ENCODE measurements at regions not wholly inside any gene's neighbourhood (a gene's known extent, or its start where the extent isn't known, plus 50 kb on each side); places are given as distances from the start of the nearest gene placed in this dataset.

DNA sequence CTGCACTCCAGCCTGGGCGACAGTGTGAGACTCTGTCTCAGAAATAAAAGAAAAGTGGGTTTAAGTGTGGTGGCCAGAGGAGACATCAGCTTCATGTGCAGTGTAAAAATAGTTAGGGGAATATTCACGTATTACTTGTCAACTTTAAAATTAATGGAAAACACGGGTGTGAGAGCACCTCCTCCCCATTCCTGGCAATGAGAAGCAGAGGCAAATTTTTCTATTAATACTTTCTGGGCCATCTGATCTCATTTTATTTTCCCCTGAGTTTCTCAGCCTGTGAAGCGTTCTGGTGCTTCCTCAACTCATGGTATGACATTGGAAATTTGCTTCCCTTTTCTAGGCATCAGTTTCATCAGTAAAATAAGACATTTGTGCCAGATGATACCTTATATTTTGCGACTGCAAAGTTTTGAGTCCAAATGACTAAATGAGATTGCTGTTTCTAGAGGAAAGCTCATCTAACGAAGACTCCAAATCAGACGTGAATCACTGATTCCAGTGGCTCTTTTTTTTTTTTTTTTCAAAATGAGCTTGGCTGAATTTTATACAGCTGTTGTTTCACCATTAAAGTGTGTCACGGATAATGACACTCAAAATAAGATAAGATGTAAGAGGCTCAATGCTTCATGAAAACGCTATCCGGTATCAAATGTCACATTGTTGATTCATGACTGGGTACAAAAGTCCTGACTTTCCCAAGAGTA is 104.6 kb downstream of the MSX2 start:
- Histone ChIP-seq H3K36me3 (no peaks in the 10 kb centered on the region), H3K4me1 (ENCODE audit: control insufficient read depth in 1 of 2, low read depth in 2 of 2) (no peaks in the 10 kb centered on the region), H3K27me3 (replicated peaks; ENCODE audit: insufficient read depth) (no peaks in the 10 kb centered on the region), H3K9me3 (no peaks in the 10 kb centered on the region), H3K4me3 (no peak overlapping the region), H3K27ac (no peak overlapping the region)
- no peak for TF ChIP-seq CTCF (IDR thresholded peaks at IDR 0.05)
- DNase-seq (ENCODE audit: low spot score) = no peak
- ATAC-seq (ENCODE audit: insufficient number of reproducible peaks, low FRiP score, low read depth) = no peak

GRCh38 chr5:174827558-174827957 is 103.2 kb downstream of the MSX2 start:
- no peak for DNase-seq (ENCODE audit: low spot score)
- Histone ChIP-seq H3K4me3 (no peak overlapping the region), H3K27ac (no peak overlapping the region), H3K9me3 (no peaks in the 10 kb centered on the region), H3K27me3 (replicated peaks; ENCODE audit: insufficient read depth) (no peaks in the 10 kb centered on the region), H3K36me3 (no peaks in the 10 kb centered on the region), H3K4me1 (ENCODE audit: control insufficient read depth in 1 of 2, low read depth in 2 of 2) (no peaks in the 10 kb centered on the region)
- ATAC-seq (ENCODE audit: insufficient number of reproducible peaks, low FRiP score, low read depth) = no peak
- TF ChIP-seq CTCF (IDR thresholded peaks at IDR 0.05) = no peak

GRCh38 chr5:174825587-174825986 is 101.2 kb downstream of the MSX2 start:
- H3K27ac ChIP-seq = no peak overlapping the region
- no peaks in the 10 kb centered on the region for H3K4me1 ChIP-seq (ENCODE audit: control insufficient read depth in 1 of 2, low read depth in 2 of 2)
- no peak overlapping the region for H3K4me3 ChIP-seq
- no peak for ATAC-seq (ENCODE audit: insufficient number of reproducible peaks, low FRiP score, low read depth)
- no peaks in the 10 kb centered on the region for H3K27me3 ChIP-seq (replicated peaks; ENCODE audit: insufficient read depth)
- H3K36me3 ChIP-seq = no peaks in the 10 kb centered on the region
- TF ChIP-seq CTCF (IDR thresholded peaks at IDR 0.05) = no peak
- no peaks in the 10 kb centered on the region for H3K9me3 ChIP-seq
- DNase-seq (ENCODE audit: low spot score) = no peak

- H3K27me3 ChIP-seq (replicated peaks; ENCODE audit: insufficient read depth) = no peaks in the 10 kb centered on the region
- H3K9me3 ChIP-seq = no peaks in the 10 kb centered on the region
- DNase-seq (ENCODE audit: low spot score) (no peak), ATAC-seq (ENCODE audit: insufficient number of reproducible peaks, low FRiP score, low read depth) (no peak)
- H3K36me3 ChIP-seq = no peaks in the 10 kb centered on the region
- H3K4me1 ChIP-seq (ENCODE audit: control insufficient read depth in 1 of 2, low read depth in 2 of 2) = no peaks in the 10 kb centered on the region
- TF ChIP-seq CTCF (IDR thresholded peaks at IDR 0.05) = no peak
- H3K27ac ChIP-seq = no peak overlapping the region
- H3K4me3 ChIP-seq = no peak overlapping the region
These were observed 94.0 kb downstream of the MSX2 start for GRCh38 chr5:174818430-174818829.

DNA sequence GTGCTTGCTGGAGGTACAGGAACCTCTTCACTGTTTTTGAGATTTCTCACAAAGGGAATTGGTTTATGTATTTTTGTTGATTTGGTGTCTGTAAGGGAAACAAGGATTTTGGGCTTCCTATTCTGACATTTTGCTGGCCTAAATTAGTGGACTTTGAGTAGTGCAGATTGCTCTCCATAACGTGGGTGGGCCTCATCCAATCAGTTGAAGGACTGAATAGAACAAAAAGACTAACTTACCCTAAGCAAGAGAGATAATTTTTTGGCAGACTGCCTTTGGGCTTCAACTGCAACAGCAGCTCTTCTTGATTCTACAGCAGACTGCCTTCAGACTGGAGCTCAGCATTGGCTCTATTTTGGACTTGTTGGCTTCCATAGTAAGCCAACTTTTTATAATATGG is 93.2 kb downstream of the MSX2 start:
- H3K4me1 ChIP-seq (ENCODE audit: control insufficient read depth in 1 of 2, low read depth in 2 of 2) = no peaks in the 10 kb centered on the region
- no peak overlapping the region for H3K4me3 ChIP-seq
- H3K27me3 ChIP-seq (replicated peaks; ENCODE audit: insufficient read depth) = no peaks in the 10 kb centered on the region
- TF ChIP-seq CTCF (IDR thresholded peaks at IDR 0.05) = no peak
- no peaks in the 10 kb centered on the region for H3K9me3 ChIP-seq
- no peak overlapping the region for H3K27ac ChIP-seq
- ATAC-seq (ENCODE audit: insufficient number of reproducible peaks, low FRiP score, low read depth) (no peak), DNase-seq (ENCODE audit: low spot score) (no peak)
- no peaks in the 10 kb centered on the region for H3K36me3 ChIP-seq

All from thoracic aorta (tissue), 2 donors.